UCSD-AML1 (cell line): ENCODE measurements at regions not wholly inside any gene's neighbourhood (a gene's known extent, or its start where the extent isn't known, plus 50 kb on each side); places are given as distances from the start of the nearest gene placed in this dataset.

Experiments
- DNase-seq: peaks from one replicate; lab custom pipeline; 2025; ENCODE audit not compliant: unreplicated experiment; lab: John Stamatoyannopoulos, UW

DNA sequence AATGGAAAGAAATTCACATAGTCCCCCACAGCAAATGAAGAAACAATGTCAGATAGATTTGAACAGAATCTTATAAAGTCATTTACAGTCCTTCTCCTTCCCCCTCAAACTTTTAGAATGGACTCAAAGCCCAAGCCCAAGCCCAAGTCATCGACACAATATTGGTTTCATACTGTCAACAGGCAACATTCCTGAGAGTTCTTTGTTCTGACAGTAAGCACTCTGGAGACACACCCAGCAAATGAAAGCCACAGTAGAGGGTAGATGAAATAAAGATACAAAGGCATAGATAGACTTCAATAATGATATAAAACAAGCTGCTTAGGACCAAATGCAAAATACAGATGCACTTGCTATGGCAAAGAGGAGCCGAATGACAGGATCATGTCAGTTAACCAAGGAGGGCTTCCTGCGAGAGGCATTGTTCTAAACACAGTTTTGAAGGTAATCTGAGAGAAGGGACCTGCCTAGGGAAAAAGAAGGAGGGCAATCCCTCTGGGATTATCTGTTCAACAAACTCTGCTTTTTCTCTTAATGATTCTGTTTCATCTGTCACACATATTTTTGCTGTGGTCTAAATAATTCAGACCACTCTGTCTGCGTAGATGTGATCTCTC, 97.1 kb upstream of the MAP4K3 start:
- no peak for DNase-seq

DNA sequence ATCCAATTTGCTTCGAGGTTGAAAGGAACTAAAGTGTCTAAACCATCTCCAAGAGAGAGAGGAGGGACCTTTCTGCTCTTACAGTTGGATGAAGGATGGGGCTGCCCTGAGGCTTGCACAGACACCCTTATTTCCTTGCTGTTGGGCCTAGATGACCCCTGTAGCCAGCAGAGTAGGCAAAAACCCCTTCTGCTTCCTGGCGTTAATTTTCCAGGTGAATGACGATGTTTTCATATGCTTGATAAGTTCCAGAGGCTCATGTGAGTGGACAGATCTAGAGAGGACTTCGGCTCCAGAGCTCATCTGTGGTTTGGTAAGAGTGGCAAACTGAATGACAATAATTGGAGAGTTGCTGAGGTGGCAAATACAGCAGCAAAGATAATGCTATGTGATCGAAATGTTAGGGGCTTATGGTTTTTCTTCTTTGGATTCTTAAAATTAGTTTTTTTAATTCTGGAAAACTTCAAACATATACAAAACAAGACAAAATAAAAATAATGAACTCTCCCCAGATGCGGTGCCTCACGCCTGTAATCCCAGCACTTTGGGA, 98.6 kb upstream of the MAP4K3 start:
- DNase-seq: no peak

DNA sequence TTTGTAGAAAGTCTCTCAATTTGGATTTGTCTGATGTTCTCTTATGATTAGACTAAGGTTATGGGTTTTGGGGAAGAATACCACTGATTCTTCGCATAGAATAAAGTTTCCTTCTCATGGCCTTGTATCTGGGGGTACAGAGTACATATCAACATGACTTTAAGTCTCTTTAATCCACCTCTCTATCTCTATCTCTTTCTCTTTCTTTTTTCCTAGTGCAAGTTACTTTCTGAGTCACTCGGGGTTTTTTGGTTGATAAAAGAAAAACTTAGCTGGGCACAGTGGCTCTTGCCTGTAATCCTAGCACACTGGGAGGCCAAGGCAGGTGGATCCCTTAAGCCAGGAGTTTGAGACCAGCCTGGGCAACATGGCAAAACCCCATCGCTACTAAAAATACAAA, 100.1 kb upstream of the MAP4K3 start:
- no peak for DNase-seq

DNA sequence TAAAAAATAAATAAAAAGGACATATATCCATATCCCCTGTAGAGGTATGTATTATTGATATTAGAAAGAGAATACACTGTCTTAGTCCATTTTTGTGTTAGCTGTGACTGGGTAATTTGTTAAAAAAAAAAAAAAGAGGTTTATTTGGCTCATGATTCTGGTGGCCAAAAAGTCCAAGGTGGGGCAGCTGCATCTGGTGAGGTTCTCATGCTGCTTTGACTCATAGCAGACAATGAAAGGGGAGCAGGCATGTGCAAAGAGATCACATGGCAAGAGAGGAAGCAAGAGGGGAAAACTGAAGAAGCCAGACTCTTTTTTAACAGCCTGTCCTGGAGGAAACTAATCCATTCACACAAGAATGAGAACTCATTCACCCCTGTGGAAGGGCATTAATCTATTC, 101.6 kb upstream of the MAP4K3 start:
- DNase-seq: no peak

DNA sequence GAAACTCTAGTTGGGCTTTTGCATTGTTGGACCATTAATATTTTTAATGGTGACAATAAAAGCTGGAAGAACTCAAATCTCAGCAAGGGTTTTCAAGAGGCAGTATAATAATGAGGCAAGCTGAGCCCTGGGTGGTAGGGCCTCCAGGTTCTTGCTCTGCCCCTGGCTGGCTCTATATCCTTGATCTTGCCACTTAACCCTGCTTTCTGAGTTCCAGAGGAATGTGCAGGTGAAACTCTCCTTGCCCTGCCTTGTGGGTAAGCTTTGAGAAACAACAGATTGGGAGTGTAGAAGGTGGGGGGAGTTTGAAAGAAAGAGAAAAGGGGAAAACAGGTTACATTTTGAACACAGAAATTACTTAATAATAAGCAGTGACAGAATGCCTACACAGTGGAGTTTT, 103.3 kb upstream of the MAP4K3 start:
- no peak for DNase-seq

DNA sequence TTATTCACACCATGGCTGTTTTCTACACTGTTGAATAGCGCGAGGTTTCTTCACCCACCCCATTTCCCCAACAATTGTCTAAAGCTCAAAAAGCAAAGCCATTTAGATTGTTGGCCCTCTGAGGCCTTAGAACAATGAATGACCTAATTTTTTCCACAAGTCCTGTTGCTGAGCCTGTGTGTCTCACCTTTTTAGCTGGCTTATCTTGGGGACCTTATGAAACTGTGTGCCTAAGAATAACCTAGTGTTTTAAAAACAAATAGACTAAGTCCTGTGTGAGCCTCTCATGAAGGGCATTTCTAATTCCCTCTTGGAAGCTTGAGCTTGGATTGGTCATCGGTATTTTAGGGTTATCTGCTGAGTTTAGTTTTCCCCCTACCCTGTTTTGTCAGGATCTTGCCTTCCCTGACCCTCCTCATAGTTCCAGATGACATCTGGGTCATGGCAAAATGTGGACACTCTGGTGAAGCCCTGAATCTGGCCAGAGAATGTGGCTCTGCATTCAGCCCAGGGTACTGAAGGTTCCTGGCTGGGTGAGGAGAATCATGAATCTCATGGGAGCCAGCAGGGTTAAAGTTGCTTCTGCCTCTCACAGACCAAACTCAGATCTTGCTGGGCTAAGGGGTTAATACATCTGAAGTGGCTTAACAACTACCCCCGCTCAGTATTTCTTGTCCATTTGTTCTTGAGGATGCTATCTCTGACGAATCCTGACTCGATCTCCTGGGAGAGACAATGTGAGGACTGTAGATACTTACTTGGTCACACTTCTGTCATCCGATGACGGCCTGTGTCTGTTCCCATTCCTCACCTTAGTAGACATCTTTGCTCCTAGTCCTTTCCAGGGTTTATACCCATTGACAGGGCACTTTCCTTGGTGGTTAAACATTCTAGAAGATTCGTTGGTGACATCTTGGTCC, 104.2 kb upstream of the MAP4K3 start:
- no peak for DNase-seq

DNA sequence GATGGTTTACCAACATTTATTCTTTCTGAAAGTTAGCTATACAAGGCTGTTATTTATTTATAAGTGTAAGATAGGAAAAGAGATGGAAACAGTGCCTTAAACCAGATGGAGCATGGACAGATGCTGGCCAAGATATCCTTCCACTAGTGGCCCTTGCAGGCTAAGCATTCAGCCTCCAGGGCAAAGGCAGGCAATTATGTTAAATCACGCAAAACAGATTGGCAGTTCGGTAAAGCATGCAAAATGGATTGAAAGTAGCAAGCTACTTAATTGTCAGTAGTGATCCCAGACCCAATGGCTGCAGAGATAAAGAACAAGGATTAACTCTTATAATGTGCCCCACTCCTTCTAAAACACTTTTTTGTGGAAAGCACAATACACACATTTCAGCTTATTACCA, 105.4 kb upstream of the MAP4K3 start:
- no peak for DNase-seq

DNA sequence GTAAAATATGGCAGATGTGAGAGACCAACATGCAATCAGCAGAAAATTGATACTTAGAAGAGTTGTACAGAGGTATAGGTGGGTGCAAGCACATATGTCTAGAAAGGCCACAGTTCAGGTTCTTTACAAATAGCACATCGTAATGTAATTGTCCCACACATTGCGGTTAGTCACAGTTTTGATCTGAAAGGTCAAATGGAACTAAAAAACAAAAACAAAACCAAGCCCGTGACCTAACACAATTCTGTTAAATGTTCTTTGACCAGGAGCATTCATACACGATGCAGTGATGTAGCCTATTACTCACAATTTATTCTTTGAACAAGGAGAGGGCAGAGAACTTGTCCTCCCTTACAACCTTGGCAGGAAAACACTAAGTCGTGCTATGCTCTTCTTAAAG, 108.9 kb upstream of the MAP4K3 start:
- DNase-seq: no peak

DNA sequence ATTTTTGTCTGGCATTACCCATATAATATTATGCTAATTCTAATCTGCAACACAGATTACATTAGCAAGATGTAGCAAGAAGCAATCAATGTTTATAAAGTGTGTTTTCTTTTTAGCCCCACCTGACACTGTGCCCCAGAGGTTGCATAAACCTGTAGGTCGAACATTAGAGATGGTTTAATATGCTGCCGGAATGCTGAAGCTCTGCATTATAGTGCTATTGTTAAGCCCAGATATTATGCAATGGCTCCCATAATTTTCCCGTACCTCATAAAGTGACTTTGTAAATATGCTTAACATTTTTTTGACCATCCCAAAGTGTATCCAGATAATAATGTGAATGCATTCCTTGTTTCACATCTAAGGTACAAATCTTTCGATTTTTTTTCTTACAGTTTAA, 109.3 kb upstream of the MAP4K3 start:
- DNase-seq: no peak

DNA sequence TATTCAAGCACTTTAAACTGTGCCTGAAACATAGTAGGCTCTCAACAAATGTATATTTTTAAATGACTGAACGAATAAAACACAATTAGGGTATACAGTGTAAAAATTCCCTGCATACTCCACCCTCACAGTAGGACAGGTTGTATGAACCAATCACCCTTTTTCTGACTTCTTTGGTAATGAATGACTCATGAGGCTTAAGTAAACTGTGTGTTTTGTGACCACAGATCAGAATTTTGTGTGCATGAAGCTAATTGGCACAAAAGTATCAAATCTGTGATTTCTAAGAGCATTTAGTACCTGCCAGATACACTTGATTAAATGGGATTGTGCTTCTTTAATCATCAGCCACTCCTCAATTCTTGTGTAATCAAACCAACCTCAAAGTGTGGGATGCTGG, 109.9 kb upstream of the MAP4K3 start:
- no peak for DNase-seq

DNA sequence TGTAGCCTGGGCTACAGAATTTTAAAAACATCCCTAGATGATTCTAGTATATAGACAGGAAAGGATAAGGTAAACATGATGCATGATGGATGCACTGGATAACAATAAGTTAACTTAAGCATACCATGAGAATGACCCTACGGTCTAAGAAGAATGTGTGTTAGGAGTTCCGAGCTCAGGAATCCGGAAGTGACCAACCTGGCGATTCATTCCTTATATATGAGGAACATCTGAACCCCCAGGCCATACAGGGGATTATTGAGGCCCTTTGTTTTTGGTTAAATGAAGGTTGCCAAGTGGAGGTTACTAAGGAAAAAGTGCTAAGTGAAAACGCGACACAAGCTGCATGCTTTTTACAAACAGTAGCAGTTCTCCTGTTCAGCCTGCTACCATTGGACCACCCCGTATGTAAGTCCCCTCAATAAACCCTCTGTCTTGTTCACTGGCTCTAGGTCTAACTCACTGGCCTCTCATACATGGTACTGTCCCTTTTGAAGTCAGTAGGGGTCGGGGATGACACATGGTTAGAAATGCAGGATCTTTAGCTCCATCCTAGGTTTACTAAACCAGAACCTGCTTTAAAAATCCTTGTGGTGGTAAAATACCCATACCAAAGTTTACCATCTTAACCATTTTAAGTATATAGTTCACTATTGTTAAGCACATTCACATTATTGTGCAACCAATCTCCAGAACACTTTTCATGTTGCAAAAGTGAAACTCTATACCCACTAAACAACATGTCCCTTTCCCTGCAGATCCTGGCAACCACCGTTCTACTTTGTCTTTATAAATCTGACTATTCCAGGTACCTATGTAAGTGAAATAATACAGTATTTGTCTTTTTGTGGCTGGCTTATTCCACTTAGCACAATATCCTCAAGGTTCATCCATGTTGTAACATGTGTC, 111.0 kb upstream of the MAP4K3 start:
- DNase-seq: no peak

DNA sequence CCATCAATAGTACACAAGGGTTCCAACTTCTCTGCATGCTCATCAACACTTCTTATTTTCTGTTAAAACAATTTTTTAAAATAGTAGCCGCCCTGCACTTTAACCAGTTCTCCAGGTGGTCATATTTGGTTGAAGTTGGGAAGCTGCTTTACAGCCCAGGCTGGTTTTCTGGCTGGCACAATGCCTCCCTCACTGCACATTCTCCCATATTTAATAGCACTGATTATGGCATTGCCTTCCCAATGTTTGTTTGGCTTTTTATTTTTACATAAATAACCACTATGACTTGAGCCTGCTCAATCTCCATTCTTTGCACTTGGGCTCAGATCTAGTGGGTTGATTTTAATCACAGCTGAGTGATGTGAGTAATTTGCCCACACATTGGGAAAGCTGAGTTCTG, 111.9 kb upstream of the MAP4K3 start:
- no peak for DNase-seq

DNA sequence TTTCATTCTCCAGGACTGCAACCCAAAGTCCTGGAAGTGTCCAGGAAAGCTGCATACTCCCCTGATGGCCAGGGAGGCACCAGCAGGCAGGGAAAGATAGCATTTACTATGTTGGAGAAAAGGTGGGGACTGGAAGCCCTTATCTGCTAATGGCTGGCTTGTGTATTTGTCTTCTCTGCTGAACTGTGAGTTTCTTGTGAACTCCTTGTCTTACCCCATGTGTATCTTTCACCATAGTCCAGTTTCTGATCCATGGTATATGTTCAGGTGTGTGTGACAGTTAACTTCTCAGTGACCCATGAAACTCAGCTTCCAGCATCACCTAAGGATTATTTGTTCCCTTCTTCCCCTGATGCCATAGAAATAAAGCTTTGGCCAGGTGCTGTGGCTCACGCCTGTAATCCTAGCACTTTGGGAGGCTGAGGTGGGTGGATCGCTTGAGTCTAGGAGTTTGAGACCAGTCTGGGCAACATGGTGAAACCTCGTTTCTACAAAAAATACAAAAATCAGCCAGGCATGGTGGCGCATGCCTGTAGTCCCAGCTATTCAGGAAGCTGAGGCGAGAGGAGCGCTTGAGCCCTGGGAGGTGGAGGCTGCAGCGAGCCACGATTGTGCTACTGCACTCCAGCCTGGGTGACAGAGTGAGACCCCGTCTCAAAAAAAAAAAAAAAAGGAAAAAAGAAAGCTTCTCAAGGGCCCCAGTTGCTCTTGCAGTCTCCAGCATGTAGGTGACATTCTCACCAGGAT, 112.8 kb upstream of the MAP4K3 start:
- no peak for DNase-seq

DNA sequence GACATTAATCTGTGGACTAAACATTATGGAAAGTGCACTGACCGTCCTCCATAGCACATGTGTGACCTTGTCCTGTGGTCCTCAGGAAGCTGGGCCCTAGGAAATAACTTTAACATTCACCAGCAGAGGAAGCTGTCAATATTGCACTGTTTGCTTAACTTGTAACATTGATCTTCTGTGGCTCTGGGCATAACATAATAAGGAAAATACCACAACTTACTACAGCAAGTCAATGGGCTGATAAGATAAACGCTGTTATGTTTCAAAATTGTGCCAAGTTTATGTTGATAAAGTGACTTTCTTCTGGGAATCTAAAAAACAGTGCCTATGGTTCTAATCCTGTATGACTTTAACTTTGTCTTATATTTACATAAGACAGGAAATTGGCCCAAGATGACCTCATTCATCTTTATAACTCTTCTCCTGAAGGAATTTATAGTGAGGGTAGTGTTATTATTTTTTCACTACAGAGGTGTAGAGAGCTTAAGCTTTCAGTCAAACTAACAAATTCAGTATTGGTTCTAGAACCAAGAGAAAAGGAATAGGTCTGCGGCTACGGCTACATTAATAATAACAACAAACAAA, 113.7 kb upstream of the MAP4K3 start:
- DNase-seq: no peak

DNA sequence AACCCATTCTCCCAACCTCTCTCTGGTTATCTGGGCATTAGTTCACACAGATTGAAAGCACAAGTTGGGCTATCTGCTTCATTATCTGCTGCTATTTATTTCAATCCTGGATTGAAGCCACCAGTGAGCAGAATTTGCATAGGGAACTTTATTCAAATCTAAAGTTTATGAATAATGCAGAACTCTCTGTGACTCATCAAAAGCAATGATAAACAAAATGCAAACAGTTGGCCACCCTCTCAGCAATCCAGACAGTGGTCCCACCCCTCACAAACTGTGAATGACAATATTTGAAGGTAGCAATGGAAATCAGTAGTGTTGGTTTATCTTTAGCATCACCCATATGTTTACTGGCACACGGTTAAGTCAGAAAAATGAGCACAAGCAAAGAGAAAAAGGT, 106.8 kb upstream of the TMEM178A start:
- DNase-seq: no peak

DNA sequence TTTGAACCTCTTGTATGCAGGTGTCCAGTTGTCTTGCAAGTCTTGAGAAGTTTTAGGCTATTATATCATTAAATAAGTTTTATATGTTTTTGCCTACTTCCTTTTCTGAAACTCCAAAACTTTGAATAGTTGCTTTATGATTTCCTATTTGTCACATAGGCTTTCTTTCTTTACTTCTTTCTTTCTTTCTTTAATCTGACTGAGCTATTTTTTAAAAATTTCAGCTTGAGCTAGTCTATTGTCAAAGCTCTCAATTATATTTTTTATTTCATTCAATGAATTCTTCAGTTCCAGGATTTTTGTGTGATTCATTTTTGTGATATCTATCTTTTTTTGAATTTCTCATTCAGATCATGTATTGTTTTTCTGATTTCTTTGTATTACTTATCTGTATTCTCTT, 102.1 kb upstream of the TMEM178A start:
- DNase-seq: no peak

DNA sequence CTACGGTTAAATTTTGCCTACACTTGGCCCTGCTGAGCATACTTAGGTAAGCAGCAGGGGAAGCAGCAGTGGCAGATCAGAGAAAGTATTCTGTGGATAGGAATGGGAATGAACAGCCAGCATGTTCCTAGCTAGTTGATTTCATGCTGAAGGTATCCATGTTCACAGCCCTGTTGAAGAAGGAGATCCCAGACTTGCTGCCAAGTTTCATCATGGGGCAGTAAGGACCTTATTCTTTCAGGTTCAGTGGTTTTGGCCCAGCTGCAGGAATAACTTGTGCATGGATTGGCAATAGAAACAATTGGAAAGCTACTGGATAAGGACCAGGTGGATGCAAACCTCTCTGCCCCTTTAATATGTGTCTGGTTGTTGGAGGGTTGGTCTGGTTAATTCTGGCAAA, 98.2 kb upstream of the TMEM178A start:
- DNase-seq: no peak

DNA sequence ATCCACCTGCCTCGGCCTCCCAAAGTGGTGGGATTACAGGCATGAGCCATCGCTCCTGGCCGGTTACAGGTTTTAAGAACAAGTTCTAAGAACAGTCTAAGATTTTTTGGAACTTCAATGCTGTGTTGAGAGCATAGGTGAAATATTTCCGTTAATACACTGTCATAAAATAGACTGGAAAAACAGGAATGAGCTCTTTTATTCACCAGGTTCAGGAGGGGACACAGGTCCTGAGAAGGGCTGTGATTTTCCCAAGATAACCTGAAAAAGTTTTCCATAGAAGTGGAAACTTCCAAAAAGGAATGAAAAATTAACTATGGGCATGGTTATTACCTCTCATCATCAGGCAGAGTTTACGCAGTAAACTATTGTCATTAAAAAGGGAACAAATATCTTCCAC, 97.6 kb upstream of the TMEM178A start:
- DNase-seq: no peak

DNA sequence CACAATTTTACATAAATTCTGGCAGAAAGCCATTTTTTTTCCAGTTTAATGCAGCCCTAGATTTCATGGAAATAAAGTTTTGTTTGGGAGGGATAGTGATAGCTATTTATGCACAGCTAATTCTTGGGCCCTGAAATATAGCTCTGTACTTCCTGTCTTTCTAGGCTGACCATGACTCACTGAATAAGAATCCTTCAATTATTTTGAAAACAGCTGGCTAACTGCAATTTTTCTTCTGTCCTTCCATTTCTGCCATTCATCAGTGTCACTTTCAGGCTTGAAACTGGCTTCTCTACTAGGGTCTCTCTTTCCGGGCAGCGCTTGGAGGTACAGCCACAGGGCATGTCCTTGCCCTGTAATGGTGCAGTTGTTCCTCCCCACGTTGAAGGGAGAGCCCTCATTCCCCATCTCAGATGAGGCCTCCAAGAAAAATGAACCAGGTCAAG, 97.1 kb upstream of the TMEM178A start:
- no peak for DNase-seq

DNA sequence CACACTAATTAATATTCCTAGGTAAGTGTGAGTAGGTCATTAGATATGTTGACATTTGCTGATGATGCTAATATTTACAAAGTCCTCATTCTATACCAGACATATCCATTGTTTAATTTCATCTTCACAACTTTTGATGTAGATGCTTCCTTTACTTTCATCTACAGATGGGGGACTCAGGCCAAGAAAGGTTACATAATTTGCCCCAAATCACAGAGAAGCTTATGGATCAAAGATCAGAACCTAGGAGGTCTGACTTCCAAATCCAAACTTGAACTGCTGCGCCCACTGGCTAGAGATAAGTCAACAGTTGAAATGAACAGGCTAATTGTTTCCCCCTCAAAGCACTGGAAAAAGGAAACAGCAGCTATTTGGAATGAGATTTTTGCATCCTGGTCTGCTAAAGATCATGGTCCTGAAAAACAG, 95.6 kb upstream of the TMEM178A start:
- no peak for DNase-seq
